Transverse colon (tissue), 4 donors: ENCODE measurements at regions not wholly inside any gene's neighbourhood (a gene's known extent, or its start where the extent isn't known, plus 50 kb on each side); places are given as distances from the start of the nearest gene placed in this dataset.

Source experiments
- POLR2A ChIP-seq: fragments of 450-650 bp; IDR thresholded peaks from one replicate; pipeline ENCODE4 v1.6.1; 2016; ENCODE audit warnings: antibody characterized with exemption, mild to moderate bottlenecking, moderate library complexity
- POLR2AphosphoS5 ChIP-seq, 3 donors: sonication (generic); formaldehyde crosslinking; IDR thresholded peaks; one replicate each; pipeline ENCODE4 v1.6.1; 2016; ENCODE audit warnings: antibody characterized with exemption in 3 of 3
- TF ChIP-seq, protein P1 (sequence below), 5 experiments: fragments of 200-600 bp in 3 of 5; fragments of 450-650 bp in 2 of 5; sonication (generic) in 3 of 5; IDR thresholded peaks; 1 replicate in 2 of 5; 2 replicates in 3 of 5; pipeline ENCODE4 v1.5.1; 2016 to 2017; ENCODE audit warnings: antibody characterized with exemption in 5 of 5, inconsistent platforms in 3 of 5, mild to moderate bottlenecking in 2 of 5, moderate library complexity in 1 of 5

DNA sequence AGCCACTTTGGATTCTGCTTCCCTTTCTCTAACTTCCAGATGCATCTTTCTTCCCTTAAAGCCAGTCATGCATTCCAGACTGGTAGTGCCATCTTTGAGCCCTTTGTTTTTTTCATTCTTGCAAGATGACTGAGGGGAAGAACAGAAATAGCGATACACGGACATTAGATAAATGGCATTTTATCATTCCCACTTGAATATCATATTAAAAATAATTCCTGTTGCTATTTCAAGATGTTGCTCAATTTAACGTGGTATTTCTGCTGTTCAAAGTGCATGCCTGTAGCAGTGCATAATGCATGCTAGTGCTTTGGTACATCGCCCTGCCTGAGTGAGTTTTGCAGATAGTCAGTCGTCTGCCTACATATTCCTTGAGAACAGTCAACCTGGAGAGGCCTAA is 140.6 kb upstream of the FRY start:
- TF ChIP-seq, protein P1, sequence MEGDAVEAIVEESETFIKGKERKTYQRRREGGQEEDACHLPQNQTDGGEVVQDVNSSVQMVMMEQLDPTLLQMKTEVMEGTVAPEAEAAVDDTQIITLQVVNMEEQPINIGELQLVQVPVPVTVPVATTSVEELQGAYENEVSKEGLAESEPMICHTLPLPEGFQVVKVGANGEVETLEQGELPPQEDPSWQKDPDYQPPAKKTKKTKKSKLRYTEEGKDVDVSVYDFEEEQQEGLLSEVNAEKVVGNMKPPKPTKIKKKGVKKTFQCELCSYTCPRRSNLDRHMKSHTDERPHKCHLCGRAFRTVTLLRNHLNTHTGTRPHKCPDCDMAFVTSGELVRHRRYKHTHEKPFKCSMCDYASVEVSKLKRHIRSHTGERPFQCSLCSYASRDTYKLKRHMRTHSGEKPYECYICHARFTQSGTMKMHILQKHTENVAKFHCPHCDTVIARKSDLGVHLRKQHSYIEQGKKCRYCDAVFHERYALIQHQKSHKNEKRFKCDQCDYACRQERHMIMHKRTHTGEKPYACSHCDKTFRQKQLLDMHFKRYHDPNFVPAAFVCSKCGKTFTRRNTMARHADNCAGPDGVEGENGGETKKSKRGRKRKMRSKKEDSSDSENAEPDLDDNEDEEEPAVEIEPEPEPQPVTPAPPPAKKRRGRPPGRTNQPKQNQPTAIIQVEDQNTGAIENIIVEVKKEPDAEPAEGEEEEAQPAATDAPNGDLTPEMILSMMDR (IDR thresholded peaks at IDR 0.05) = no peak
- TF ChIP-seq POLR2A (no peak), POLR2AphosphoS5 (IDR thresholded peaks at IDR 0.05) (no peak)
